VCaP (cell line): ENCODE measurements at regions not wholly inside any gene's neighbourhood (a gene's known extent, or its start where the extent isn't known, plus 50 kb on each side); places are given as distances from the start of the nearest gene placed in this dataset.
"Not testable (repeated sequence)": the region's sequence is repeated elsewhere in the genome, so short reads cannot be mapped to it uniquely, and the experiment has no call there.

Source experiments
- H3K27ac ChIP-seq: fragments of 450-650 bp; 2 replicates; pipeline ENCODE4 v1.5.1; 2017
- CTCF ChIP-seq: fragments of 450-650 bp; conservative IDR thresholded peaks from 2 replicates; pipeline ENCODE4 v1.5.1; 2017; ENCODE audit warnings: mild to moderate bottlenecking, moderate library complexity

- TF ChIP-seq CTCF: peak; percentile 85
- peak overlapping the region; percentile 88 for H3K27ac ChIP-seq
Observed at GRCh38 chrX:55160685-55161552, 59.2 kb upstream of the PAGE5 start.

- no peak for TF ChIP-seq CTCF
- H3K27ac ChIP-seq: peak overlapping the region; percentile 88
Observed at GRCh38 chrX:55161581-55161980, 58.6 kb upstream of the PAGE5 start.

- no peak overlapping the region for H3K27ac ChIP-seq
- TF ChIP-seq CTCF: no peak
Observed at GRCh38 chrX:55163171-55163570, 57.0 kb upstream of the PAGE5 start.

GRCh38 chrX:55165026-55165425 is 55.1 kb upstream of the PAGE5 start:
- not testable (repeated sequence) for H3K27ac ChIP-seq

GRCh38 chrX:55167124-55167803 is 52.9 kb upstream of the PAGE5 start:
- TF ChIP-seq CTCF: no peak

GRCh38 chrX:55167901-55168300 is 52.2 kb upstream of the PAGE5 start:
- TF ChIP-seq CTCF: no peak
- no peak overlapping the region for H3K27ac ChIP-seq

More at GRCh38 chrX:55167124-55167803, 52.9 kb upstream of the PAGE5 start:
- no peak overlapping the region for H3K27ac ChIP-seq

- TF ChIP-seq CTCF: no peak
- H3K27ac ChIP-seq: no peak overlapping the region
Observed at GRCh38 chrX:55169782-55170181, 50.4 kb upstream of the PAGE5 start.
